ENCODE measurements at regions not wholly inside any gene's neighbourhood (a gene's known extent, or its start where the extent isn't known, plus 50 kb on each side); places are given as distances from the start of the nearest gene placed in this dataset.
A peak's percentile ranks its signal among the peaks of the same experiment; 100 is the strongest.
"Not testable (repeated sequence)": the region's sequence is repeated elsewhere in the genome, so short reads cannot be mapped to it uniquely, and the experiment has no call there.

GRCh38 chr3:4158329-4158728 lies 144.8 kb upstream of the SETMAR start:
- DNase-seq: no peak

- DNase-seq: no peak
Observed at GRCh38 chr3:4162096-4162495, 141.1 kb upstream of the SETMAR start.

GRCh38 chr3:4163011-4163410 lies 140.2 kb upstream of the SETMAR start:
- no peak for DNase-seq

- DNase-seq: no peak
Observed at GRCh38 chr3:4166540-4166939, 136.6 kb upstream of the SETMAR start.

GRCh38 chr3:4167230-4167629 lies 135.9 kb upstream of the SETMAR start:
- not testable (repeated sequence) for DNase-seq

GRCh38 chr3:4174791-4175190 lies 128.4 kb upstream of the SETMAR start:
- DNase-seq: no peak

- DNase-seq: no peak
Observed at GRCh38 chr3:4191971-4192370, 111.2 kb upstream of the SETMAR start.

GRCh38 chr3:4195006-4195405 lies 108.2 kb upstream of the SETMAR start:
- DNase-seq: no peak

GRCh38 chr3:4196506-4197147 lies 106.5 kb upstream of the SETMAR start:
- DNase-seq: no peak

GRCh38 chr3:4197670-4198069 lies 105.5 kb upstream of the SETMAR start:
- no peak for DNase-seq

GRCh38 chr3:4198491-4198890 lies 104.7 kb upstream of the SETMAR start:
- no peak for DNase-seq

GRCh38 chr3:4204776-4205175 lies 98.4 kb upstream of the SETMAR start:
- DNase-seq: not testable (repeated sequence)

GRCh38 chr3:4207672-4208071 lies 95.5 kb upstream of the SETMAR start:
- no peak for DNase-seq

- DNase-seq: no peak
Observed at GRCh38 chr3:4208556-4208955, 94.6 kb upstream of the SETMAR start.

- no peak for DNase-seq
Observed at GRCh38 chr3:4211610-4212009, 91.6 kb upstream of the SETMAR start.

GRCh38 chr3:4213420-4213819 lies 89.7 kb upstream of the SETMAR start:
- not testable (repeated sequence) for DNase-seq

GRCh38 chr3:4216974-4217373 lies 86.2 kb upstream of the SETMAR start:
- DNase-seq: not testable (repeated sequence)

GRCh38 chr3:4218456-4219226 lies 84.5 kb upstream of the SETMAR start:
- DNase-seq: peak; percentile 25

- no peak for DNase-seq
Observed at GRCh38 chr3:4219227-4219568, 84.0 kb upstream of the SETMAR start.

GRCh38 chr3:4220065-4220464 lies 83.1 kb upstream of the SETMAR start:
- no peak for DNase-seq

GRCh38 chr3:4222574-4223175 lies 80.5 kb upstream of the SETMAR start:
- no peak for DNase-seq

GRCh38 chr3:4223777-4224176 lies 79.4 kb upstream of the SETMAR start:
- DNase-seq: no peak

- no peak for DNase-seq
Observed at GRCh38 chr3:4224331-4224730, 78.8 kb upstream of the SETMAR start.

- no peak for DNase-seq
Observed at GRCh38 chr3:4225005-4225471, 78.1 kb upstream of the SETMAR start.

Measured in midbrain (tissue), 1 donor.